Cardiac septum (tissue), 1 donor: ENCODE measurements at regions not wholly inside any gene's neighbourhood (a gene's known extent, or its start where the extent isn't known, plus 50 kb on each side); places are given as distances from the start of the nearest gene placed in this dataset.
"Not testable (repeated sequence)": the region's sequence is repeated elsewhere in the genome, so short reads cannot be mapped to it uniquely, and the experiment has no call there.

Experiments used
- DNase-seq: peaks from one replicate; pipeline ENCODE4 v3.0.0-alpha.2; 2020; ENCODE audit warnings: low spot score
- intact Hi-C: fragments of 100-400 bp; cut with DNase I; formaldehyde crosslinking; loops from one replicate; pipeline ENCODE4 v1.14.0; 2022
- donor health status: DM: no; HTN: no; CAD: no.

GRCh38 chr6:22732176-22732970, 163.0 kb downstream of the HDGFL1 start:
- DNase-seq, result no peak
- intact Hi-C loops, result loop anchor here (10.0 kb wide), 1 partner anchor 118 kb away; no protein-coding TSS in a partner anchor

DNA sequence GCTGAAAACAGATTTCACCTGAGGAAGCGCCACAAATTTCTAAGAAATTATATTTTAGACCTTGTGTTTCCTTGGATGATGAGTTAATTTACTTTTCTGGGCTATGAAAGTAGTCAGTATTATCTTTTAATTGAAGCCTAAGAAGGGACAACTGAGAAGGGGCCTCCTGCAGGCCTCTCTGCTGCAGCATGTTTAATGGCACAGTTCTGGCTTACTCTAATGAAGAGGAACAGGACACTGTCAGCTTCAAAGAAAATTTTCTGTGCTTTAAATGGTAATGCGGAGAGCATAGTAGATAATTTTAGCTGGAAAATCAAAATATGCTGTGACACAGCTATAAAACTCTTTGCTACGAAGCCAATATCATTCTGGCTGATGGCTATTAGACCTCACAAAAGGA, 167.4 kb downstream of the HDGFL1 start:
- intact Hi-C loops, result loop anchor here (10.0 kb wide), 1 partner anchor 122 kb away; no protein-coding TSS in a partner anchor
- no peak for DNase-seq

DNA sequence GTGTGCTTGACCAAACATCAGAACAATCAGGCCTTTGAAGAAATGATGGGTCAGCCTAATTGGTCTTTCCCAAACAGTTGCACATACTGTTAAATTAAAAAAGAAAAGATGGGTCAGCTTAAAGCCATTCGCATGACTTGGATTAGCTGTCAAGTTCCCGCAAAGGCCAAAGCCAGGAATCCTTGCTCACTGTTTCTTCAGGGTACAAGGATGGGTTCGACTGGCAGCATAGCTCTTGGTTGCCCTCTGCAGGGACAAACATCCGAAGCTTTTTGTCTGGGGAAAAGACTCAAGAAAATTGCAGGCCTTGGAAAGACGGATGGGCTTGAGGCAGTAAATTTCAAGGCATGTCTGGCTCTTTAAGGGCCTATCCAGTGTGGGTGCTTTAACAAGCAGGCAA, 168.0 kb downstream of the HDGFL1 start:
- DNase-seq, result no peak
- intact Hi-C loops, result loop anchor here (10.0 kb wide), 1 partner anchor 123 kb away; no protein-coding TSS in a partner anchor

DNA sequence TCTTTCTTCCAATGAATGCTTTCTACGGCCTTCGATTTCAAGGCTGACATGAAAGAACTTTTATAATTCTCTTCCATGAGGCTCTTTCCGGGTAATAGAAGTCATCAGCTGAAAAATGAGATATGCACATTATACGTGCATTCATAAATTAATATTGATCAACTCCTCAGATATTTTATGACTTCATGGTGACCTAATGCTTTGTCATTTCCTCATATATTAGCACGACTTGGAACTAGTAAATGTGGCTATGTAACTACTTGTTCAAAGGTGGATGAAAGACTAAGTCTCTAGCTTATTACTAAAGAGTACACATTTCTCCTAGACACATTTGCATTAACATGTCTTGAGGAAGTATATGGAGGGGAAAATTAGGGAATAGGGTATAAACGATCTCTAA, 168.8 kb downstream of the HDGFL1 start:
- no peak for DNase-seq
- intact Hi-C loops, result loop anchor here (10.0 kb wide), 1 partner anchor 123 kb away; no protein-coding TSS in a partner anchor

- intact Hi-C loops, result no loop called here
- DNase-seq, result no peak
Observed at GRCh38 chr6:22747571-22747970, 178.2 kb downstream of the HDGFL1 start.

- no peak for DNase-seq
- intact Hi-C loops, result no loop called here
Observed at GRCh38 chr6:22748681-22749080, 179.3 kb downstream of the HDGFL1 start.

GRCh38 chr6:22749696-22750095, 180.3 kb downstream of the HDGFL1 start:
- intact Hi-C loops, result no loop called here

GRCh38 chr6:22751223-22751622, 181.9 kb downstream of the HDGFL1 start:
- no peak for DNase-seq
- intact Hi-C loops, result no loop called here

More at GRCh38 chr6:22749696-22750095, 180.3 kb downstream of the HDGFL1 start:
- no peak for DNase-seq

DNA sequence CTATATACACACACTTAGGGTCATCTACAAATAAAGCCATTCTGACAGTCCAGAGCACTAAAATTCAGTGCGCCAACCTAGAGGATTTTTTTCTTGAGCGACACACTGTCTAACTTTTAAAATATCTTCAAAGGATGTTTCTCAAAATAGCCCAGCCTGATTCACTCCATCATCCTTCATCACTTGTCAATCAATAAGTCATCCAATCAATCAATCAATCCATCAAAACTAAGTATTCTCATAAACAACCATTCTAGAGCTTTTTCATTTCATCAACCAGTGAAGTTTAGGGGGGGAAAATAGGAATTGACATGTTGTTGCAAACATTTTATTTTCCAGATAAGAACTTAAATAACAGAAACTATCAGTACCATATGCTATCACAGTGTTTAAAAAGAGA, 183.2 kb downstream of the HDGFL1 start:
- intact Hi-C loops, result no loop called here
- DNase-seq, result no peak

- no peak for DNase-seq
- intact Hi-C loops, result no loop called here
Observed at GRCh38 chr6:22754061-22754460, 184.7 kb downstream of the HDGFL1 start.

DNA sequence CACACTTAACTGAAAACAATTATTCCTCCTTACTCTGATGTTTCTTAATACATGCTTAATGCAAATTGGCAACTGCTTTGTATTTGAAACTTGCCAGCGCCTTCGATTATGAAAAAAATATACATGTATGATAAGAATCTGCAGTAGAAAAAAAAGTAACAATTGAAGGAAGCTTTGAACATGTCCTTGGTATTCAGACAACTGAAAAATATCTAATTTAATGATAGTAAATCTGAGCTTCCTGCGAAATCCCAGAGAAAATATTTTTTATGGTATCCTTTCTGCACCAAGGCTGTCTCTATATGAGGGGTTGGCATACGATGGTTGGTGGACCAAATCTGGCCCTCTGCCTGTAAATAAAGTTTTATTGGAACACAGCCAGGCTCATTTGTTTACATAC, 186.2 kb downstream of the HDGFL1 start:
- no peak for DNase-seq
- intact Hi-C loops, result no loop called here

DNA sequence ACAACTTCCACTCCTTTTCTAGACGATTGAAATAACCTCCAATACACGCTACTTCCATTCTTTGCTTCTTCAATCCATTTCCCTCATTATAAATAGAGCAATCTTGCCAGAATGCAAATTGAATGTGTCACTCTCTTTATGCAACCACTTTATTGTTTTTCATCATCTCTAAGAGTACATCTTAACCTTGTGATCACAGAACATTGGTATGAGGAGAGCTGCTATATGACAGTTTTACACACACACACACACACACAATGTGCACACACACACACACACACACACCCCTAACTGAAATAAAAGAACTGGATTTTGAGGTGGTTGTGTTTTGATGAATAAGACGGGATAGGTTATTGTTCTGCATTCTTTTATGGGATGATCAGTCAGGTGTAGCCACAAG, 187.0 kb downstream of the HDGFL1 start:
- no peak for DNase-seq
- intact Hi-C loops, result no loop called here

- DNase-seq, result no peak
- intact Hi-C loops, result no loop called here
Observed at GRCh38 chr6:22764496-22764895, 195.1 kb downstream of the HDGFL1 start.

GRCh38 chr6:22765015-22765414, 195.6 kb downstream of the HDGFL1 start:
- no peak for DNase-seq
- intact Hi-C loops, result no loop called here

GRCh38 chr6:22766979-22767378, 197.6 kb downstream of the HDGFL1 start:
- DNase-seq, result no peak
- intact Hi-C loops, result no loop called here

- no peak for DNase-seq
- intact Hi-C loops, result no loop called here
Observed at GRCh38 chr6:22770054-22770453, 200.7 kb downstream of the HDGFL1 start.

- no peak for DNase-seq
- intact Hi-C loops, result no loop called here
Observed at GRCh38 chr6:22774129-22774528, 204.8 kb downstream of the HDGFL1 start.

DNA sequence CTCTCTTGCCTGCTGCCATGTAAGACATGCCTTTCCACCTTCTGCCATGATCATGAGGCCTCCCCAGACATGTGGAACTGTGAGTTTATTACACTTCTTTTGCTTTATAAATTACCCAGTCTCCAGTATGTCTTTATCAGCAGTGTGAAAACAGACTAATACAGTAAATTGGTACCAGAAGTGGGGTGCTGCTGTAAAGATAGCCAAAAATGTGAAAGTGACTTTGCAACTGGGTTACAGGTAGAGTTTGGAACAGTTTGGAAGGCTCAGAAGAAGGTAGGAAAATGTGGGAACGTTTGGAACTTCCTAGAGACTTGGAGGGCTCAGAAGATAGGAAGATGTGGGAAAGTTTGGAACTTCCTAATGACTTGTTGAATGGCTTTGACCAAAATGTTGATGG, 209.1 kb downstream of the HDGFL1 start:
- not testable (repeated sequence) for DNase-seq

GRCh38 chr6:22779062-22779461, 209.7 kb downstream of the HDGFL1 start:
- intact Hi-C loops, result no loop called here
- no peak for DNase-seq

More for the DNA sequence above, 209.1 kb downstream of the HDGFL1 start:
- intact Hi-C loops, result not testable (repeated sequence)

DNA sequence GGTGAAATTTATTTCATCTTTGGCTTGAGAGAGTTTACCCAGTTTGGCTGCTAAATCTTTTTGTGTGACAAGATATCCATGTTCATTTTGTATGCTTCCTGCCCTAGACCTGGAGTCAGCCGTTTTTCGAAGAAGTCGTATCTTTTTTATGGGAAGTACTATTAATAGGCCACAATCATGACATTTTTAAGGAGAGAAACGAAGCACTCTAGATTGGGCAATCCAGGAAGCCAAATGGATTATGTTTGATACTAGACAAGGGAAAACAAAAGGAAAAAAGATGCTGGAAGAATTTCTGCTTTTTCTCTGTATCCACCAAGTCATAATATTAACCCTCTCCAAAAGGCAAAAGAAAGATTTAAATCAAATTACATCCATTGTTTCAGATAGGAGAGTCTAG, 214.6 kb downstream of the HDGFL1 start:
- intact Hi-C loops, result no loop called here
- no peak for DNase-seq

DNA sequence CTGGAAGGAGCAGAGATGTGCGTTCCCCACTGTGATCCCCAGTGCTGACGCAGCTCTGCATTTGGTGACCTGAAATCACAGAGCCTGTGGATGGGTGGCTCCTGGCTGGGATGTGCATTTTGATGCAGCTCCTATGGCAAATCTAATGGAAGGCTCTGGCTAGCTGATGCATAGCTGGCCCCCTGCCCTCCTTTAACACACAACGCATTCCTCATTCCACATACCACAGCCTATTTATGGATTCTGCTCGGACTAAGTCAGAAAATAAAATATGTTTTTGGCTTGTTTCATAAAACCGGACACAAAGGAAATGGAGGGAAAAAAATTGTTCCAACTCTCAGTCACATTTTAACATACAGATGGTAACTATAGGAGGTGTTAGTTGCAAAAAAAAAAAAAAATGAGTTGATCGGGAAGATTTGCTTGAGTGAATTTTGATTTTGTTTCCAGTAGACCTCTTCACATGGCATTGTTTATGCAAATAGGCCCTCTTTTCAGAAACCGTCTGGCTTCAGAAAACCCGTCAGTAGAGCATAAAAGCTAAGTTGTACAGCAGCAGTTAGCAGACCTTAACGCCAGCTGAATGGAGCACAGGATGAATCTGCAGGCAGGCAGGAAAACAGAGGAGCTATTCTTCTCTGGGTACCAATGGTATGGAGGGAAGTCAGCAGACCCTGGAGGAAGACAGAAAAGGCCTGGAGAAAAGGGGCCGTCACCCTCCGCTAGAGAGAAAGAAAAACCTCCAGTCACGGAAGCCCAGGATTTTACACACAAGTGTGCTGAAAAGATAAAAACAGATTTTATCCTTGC, 215.4 kb downstream of the HDGFL1 start:
- DNase-seq, result no peak
- intact Hi-C loops, result no loop called here
